ENCODE measurements at regions not wholly inside any gene's neighbourhood (a gene's known extent, or its start where the extent isn't known, plus 50 kb on each side); places are given as distances from the start of the nearest gene placed in this dataset.

- DNase-seq = no peak
Observed at GRCh38 chr4:31327031-31327430, 606.9 kb downstream of the PCDH7 start.

DNA sequence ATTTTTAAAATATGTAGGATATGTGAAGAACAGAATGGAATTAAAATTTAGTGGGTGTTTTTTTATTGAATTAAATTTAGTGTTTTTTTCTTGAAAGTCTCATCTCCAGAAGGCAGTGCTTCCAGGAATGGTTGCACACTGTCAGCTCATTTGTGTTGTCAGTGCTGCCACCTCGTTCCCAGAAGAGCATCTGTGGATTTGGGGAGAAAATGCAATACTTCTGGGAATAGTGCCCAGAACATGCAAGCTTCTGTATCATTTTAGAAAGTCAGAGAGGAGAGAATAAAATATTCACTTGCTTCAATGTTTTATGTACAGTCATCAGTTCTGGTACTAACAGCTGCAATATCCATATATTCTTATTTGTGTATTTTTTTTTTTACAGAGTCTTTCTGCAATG, 608.8 kb downstream of the PCDH7 start:
- no peak for DNase-seq

- DNase-seq = no peak
Observed at GRCh38 chr4:31334086-31334910, 614.1 kb downstream of the PCDH7 start.

GRCh38 chr4:31338000-31338399, 617.8 kb downstream of the PCDH7 start:
- no peak for DNase-seq

DNA sequence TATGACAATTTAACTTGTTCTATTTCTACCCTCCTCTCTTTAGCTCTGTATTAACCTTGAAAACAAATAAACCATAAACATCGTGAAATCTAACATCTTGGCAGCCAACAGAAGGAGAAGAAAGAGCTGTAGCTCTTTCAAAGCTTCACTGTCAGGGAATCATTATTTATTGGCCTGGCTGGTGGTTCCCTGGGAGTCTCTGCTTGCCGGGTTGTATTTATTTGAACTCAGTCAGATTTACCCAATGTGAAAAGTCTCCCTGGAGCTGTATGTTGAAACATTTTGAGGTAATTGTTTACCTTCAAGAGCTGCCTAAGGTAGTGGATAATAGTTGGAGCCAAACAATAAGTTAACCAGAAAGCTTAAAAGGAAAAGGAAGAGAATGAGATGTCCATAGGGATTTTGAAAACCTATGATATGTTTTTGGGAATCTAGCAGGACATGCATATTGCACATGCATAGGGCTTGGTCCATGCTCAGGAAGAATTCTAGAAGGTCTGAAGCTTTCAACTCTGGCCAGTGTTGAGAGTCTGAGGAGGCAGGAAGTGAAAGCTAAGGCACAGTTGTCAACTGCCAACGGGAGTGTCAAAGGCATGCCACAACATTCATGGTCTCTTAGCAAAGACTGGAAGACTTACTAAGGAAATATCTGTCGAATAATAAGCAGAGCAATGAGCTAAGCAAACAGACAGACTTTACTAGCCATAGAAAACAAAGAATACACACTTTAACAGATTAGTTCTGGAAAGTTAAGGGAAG, 621.6 kb downstream of the PCDH7 start:
- DNase-seq = no peak

- no peak for DNase-seq
Observed at GRCh38 chr4:31343061-31343460, 622.9 kb downstream of the PCDH7 start.

GRCh38 chr4:31349907-31350306, 629.7 kb downstream of the PCDH7 start:
- DNase-seq = no peak

DNA sequence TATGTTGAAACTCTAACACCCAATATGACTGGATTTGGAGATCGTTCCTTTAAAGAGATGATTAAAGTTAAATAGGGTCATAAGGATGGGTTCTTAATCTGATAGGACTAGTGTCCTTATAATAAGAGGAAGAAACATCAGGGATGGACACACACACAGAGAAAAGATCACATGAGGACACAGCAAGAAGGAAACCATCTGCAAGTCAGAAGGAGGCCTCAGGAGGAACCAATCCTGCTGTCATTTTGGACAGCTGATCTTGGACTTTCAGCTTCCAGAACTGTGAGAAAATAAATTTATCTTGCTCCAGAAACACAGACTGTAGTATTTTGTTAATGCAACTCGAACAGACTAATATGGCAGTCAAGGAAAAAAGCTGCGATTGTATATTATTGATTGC, 631.5 kb downstream of the PCDH7 start:
- DNase-seq = no peak

DNA sequence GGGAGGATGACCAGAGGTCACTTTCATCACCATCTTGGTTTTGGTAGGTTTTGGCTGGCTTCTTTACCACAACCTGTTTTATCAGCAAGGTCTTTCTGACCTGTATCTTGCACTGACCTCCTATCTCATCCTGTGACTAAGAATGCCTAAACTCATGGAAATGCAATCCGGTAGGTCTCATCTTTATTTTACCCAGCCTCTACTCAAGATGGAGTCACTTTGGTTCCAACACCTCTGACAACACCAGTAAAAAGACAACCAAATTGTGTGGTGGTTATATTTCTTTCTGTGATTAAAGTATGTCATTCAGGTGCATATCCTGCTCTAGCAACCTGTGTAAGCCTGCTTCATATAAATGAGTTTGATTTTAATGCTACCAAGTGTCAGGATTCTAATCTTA, 636.7 kb downstream of the PCDH7 start:
- no peak for DNase-seq

DNA sequence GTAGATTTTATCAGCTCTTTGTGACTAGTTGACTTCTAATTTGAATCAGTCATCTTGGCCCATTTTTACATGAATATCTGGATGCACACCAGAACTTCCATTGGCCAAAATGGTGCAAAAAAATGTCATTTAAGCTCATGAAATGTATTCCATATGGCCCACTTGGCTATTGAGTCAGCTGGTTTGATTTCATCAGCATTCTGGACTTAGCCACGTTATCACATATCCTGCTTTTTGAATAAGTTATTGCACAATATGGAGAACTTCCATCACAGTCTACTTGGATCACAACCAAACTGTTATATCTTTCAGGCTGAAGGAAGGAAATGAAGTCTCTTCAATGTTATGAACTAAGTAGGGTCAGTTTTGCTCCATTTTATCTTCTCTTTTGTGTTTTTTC, 640.6 kb downstream of the PCDH7 start:
- no peak for DNase-seq

- no peak for DNase-seq
Observed at GRCh38 chr4:31362756-31363155, 642.6 kb downstream of the PCDH7 start.

DNA sequence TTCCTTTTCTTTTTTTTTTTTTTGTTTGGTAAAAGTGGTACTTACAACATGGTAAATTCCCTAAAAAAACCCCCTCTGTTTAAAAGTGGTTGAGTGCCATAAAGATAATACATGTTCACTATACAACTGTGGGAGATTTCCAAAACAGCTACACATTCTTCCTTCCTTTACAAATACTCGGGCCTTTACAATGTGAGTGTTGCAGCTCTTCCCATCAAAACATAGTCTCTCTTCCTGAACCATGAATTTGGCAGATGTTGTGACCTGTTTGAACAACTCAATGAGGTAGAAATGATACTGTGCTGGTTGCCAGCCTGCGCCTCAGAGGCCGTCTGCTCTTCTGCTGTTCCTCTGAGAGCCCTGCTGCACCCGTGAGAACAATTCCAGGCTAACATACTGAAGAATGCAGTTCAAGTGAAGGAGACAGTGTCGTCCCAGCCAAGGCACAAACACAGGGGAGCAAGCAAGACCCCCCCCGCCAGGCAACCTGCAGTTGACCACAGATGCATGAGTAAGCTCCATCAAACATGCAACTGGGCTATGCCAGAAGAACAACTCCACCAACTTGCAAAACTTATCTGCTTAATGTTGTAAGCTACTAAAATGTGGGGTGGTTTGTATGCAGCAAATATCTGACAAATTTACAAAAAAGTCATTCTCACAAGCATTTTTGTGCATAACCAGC, 645.0 kb downstream of the PCDH7 start:
- no peak for DNase-seq

GRCh38 chr4:31366041-31366440, 645.9 kb downstream of the PCDH7 start:
- DNase-seq = no peak

GRCh38 chr4:31370866-31371465, 650.8 kb downstream of the PCDH7 start:
- DNase-seq = peak; percentile 16

DNA sequence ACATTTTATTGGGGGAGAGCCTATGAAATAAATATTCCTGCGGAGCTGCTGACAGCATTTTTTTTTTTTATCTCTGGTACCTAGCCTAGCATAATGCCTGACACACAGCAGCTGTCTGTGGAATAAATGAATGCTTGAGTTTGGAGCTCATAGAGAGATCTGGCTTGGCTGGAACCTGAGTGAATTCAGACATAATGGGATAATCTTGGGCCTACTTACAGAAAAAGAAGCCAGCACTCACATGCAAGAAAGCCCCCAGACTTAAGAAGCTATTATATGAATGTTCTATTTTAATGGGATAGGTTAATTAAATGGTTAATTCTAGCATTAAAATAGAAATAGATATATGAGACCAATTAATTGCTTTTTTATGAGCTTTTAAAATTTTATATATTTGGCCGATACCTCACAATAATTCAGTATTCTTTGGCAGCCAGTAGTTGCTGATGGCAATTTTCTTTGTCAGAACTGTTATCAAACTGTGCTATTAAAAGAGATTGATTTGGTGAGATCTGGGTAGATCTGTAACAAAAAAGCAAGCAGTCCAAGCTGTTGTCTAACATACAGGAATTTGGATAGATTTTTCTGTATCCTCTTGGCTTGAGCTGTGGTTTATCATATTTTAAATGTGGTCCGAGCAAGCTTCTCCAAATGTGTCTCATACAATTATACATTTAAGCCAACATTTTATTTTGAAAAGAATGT, 654.2 kb downstream of the PCDH7 start:
- no peak for DNase-seq

DNA sequence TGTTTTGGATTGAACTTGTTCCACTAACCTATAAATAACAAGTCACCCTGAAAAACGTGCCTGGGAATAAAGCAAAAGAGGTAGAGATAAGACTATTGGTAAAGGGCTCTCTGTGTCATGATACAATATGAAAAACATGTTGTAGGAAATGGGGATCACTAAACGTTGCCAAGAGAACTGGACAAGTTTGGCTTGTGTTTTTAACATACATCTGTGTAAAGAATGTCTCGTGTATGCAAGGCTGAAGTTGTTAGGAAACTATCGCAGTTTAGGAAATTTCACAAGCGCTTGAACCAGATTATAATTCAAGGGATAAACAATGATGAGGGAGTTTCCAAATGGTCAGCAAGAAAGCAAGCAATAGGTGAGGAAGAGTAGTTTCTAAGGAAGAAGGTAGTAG, 655.8 kb downstream of the PCDH7 start:
- no peak for DNase-seq

DNA sequence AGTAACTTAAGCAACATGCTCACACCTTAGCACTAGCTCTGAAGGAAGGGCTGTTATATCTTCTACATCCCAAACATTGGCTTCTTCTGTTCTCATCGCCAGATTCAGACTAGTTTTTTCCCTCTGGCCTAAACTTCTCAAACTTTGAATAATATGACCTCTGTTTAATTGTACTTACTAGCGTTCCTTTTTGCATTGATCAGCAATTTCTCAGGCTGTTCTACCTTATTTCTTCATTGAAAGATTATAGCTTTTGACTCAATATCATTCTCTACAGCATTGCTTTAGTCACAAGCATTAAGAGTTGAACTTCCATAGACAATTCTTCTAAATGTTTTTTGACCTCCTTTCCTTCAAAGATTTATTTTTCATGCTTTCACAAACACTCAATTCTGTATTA, 659.2 kb downstream of the PCDH7 start:
- no peak for DNase-seq

GRCh38 chr4:31383767-31384166, 663.6 kb downstream of the PCDH7 start:
- no peak for DNase-seq

GRCh38 chr4:31390849-31391248, 670.7 kb downstream of the PCDH7 start:
- no peak for DNase-seq

DNA sequence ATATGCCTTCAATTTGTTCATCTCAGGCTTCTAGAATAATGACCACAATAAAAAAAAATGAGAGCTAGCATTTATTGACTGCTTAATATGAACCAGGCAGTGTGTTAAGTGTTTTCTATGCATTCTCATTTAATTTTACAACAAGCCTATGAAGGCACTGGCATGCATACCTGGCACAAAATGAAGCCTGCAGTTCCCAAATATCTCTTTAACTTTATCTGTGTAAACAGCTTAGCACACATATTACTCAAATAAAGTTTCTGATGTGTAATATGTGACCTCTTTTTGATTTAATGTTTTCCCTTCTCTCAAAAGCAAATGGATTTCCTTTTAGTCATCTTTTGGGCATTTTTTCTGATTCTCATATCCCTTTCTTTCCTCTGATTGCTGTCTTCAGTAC, 671.8 kb downstream of the PCDH7 start:
- no peak for DNase-seq

DNA sequence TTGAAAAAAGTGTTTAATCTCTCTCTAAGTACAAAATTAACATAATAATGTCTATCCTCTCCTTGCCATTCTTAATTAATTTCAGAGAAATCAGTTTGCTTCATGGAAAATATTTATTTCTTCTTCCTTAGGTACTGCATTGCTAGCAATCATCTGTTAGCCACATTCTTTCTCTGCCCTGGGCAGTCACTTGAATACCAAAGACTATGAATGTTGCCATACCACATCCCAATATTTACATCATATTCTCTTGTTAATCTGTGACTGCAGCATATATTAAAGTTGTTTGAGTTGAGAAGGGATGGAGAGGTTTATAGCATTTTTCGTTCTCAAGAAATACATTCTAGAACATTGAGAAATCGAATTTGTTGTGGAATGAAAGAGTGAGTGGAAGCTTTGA, 672.8 kb downstream of the PCDH7 start:
- no peak for DNase-seq

- no peak for DNase-seq
Observed at GRCh38 chr4:31408121-31408520, 688.0 kb downstream of the PCDH7 start.

- DNase-seq = no peak
Observed at GRCh38 chr4:31411565-31411964, 691.4 kb downstream of the PCDH7 start.
